ENCODE measurements at regions not wholly inside any gene's neighbourhood (a gene's known extent, or its start where the extent isn't known, plus 50 kb on each side); places are given as distances from the start of the nearest gene placed in this dataset.

DNA sequence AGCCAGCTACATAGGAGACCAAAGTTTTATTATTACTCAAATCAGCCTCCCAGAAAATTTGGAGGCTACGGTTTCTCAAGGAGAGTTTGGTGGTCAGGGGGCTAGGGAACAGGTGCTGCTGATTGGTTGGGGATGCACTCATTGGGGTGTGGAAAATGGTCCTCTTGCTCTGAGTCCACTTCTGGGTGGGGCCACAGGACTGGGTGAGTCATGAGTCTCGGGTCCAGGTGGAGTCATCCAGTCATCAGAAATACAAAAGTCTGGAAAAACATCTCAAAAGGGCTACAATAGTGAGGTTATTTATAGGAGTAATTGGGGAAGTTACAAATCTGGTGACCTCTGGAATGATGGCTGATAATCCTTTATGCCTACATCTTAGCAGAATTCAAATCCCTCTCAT is 54.3 kb upstream of the SLC22A16 start:
- peak in 1 of 2 experiments; percentile 10 for DNase-seq (ENCODE audit: low read depth in 1 of 2, low spot score in 2 of 2)
- ChIA-PET POLR2A (ENCODE audit: partially characterized antibody) (no interaction called here), CTCF (ENCODE audit: partially characterized antibody) (interaction anchor here (0.9 to 1.2 kb wide), 3 partner anchors 8 to 461 kb away, joined by 3 to 7 read pairs (median 3); no protein-coding TSS in a partner anchor)
- no peak overlapping the region for H2BK20ac ChIP-seq (ENCODE audit: low read length)
- WGBS, 2 experiments (ENCODE audit: extremely low coverage in 1 of 2, insufficient coverage in 1 of 2, insufficient read length in 1 of 2, insufficient replicate concordance in 2 of 2, low coverage in 1 of 2, low lambda C conversion rate in 2 of 2, missing lambda C conversion rate in 1 of 2), result 86% methylated on average over 2 of the region's 2 CpGs; no CpG with 5 or more reads in 1 of the 2 experiments
- no peak overlapping the region for H2AFZ ChIP-seq (ENCODE audit: low read length)
- no peak overlapping the region for H2AK5ac ChIP-seq (ENCODE audit: low read depth, low read length)
- peaks cover 0 to 2% (median 0%) of the 10 kb centered on the region in 4 experiments; a peak in 1 of 7 replicates for H3K4me1 ChIP-seq (replicated peaks in 1 of 4; ENCODE audit: control insufficient read depth in 3 of 4, insufficient read depth in 4 of 4, low read length in 3 of 4)
- no peak for FAIRE-seq
- no peaks in the 10 kb centered on the region for H3K79me1 ChIP-seq (ENCODE audit: low read depth, low read length)
- no peak overlapping the region for H3K18ac ChIP-seq (ENCODE audit: extremely low read depth, low read length)
- no peak overlapping the region for H2BK12ac ChIP-seq (ENCODE audit: low read depth, low read length)
- no peak overlapping the region for H3K9ac ChIP-seq (replicated peaks in 1 of 4; ENCODE audit: extremely low read depth in 1 of 4, low read depth in 3 of 4, low read length in 3 of 4)
- peaks cover 7% of the 10 kb centered on the region in 2 experiments for H3K9me3 ChIP-seq (ENCODE audit: insufficient read depth in 2 of 2, low read depth in 1 of 2, low read length in 1 of 2)
- H4K20me1 ChIP-seq (replicated peaks in 1 of 2; ENCODE audit: control insufficient read depth in 1 of 2, insufficient read depth in 2 of 2, low read length in 2 of 2), result no peaks in the 10 kb centered on the region
- no peak overlapping the region for H3K4ac ChIP-seq (replicated peaks; ENCODE audit: insufficient read length, low read depth, low read length)
- H2BK5ac ChIP-seq (ENCODE audit: low read depth, low read length), result no peak overlapping the region
- no peak overlapping the region for H4K5ac ChIP-seq (ENCODE audit: insufficient read length, low read depth, low read length)
- no peak overlapping the region for H3K23ac ChIP-seq (ENCODE audit: insufficient read length)
- H3K36me3 ChIP-seq (ENCODE audit: control insufficient read depth in 2 of 4, insufficient read depth in 4 of 4, low read length in 3 of 4), result no peaks in the 10 kb centered on the region
- no peak overlapping the region for H3K56ac ChIP-seq (replicated peaks; ENCODE audit: insufficient read length, low read depth, low read length)
- H3K4me3 ChIP-seq (ENCODE audit: extremely low read depth in 1 of 4, insufficient read depth in 2 of 4, low read depth in 3 of 4, low read length in 4 of 4), result no peak overlapping the region
- H2BK120ac ChIP-seq (replicated peaks; ENCODE audit: low read depth, low read length), result no peak overlapping the region
- no peak overlapping the region for H3K4me2 ChIP-seq (ENCODE audit: insufficient read depth in 1 of 2, low read depth in 2 of 2, low read length in 2 of 2)
- no peak overlapping the region for H3K27ac ChIP-seq (ENCODE audit: low read depth, low read length)
- no peak overlapping the region for H4K91ac ChIP-seq (replicated peaks; ENCODE audit: insufficient read length, low read length)
- no peaks in the 10 kb centered on the region for H3K27me3 ChIP-seq (replicated peaks in 1 of 4; ENCODE audit: control insufficient read depth in 3 of 4, extremely low read depth in 1 of 4, insufficient read depth in 3 of 4, low read length in 3 of 4)
- H4K8ac ChIP-seq (ENCODE audit: extremely low read depth, insufficient read depth, low read length), result no peak overlapping the region
- no peak overlapping the region for H2BK15ac ChIP-seq (ENCODE audit: low read length)
- H3K79me2 ChIP-seq (ENCODE audit: control insufficient read depth in 1 of 2, insufficient read depth in 2 of 2, low read length in 2 of 2), result no peaks in the 10 kb centered on the region
- no peak overlapping the region for H3K14ac ChIP-seq (ENCODE audit: insufficient read length)
- H3K23me2 ChIP-seq (ENCODE audit: low read depth, low read length), result no peaks in the 10 kb centered on the region
- no peak for TF ChIP-seq MAFK (IDR thresholded peaks at IDR 0.05; ENCODE audit: low read depth, low read length)
- no peak for TF ChIP-seq CBX5 (IDR thresholded peaks at IDR 0.05; ENCODE audit: low read depth, low read length)
- TF ChIP-seq, protein P1, sequence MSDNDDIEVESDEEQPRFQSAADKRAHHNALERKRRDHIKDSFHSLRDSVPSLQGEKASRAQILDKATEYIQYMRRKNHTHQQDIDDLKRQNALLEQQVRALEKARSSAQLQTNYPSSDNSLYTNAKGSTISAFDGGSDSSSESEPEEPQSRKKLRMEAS (IDR thresholded peaks at IDR 0.05), result no peak
- no peak for TF ChIP-seq KDM5A (IDR thresholded peaks at IDR 0.05; ENCODE audit: low read length)
- TF ChIP-seq, protein P2, sequence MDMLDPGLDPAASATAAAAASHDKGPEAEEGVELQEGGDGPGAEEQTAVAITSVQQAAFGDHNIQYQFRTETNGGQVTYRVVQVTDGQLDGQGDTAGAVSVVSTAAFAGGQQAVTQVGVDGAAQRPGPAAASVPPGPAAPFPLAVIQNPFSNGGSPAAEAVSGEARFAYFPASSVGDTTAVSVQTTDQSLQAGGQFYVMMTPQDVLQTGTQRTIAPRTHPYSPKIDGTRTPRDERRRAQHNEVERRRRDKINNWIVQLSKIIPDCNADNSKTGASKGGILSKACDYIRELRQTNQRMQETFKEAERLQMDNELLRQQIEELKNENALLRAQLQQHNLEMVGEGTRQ (IDR thresholded peaks at IDR 0.05; ENCODE audit: low read length), result no peak
- no peak for TF ChIP-seq SRF (IDR thresholded peaks at IDR 0.05; ENCODE audit: low read depth, low read length)
- TF ChIP-seq JUND (IDR thresholded peaks at IDR 0.05; ENCODE audit: low read length), result no peak
- no peak for TF ChIP-seq SP1 (IDR thresholded peaks at IDR 0.05; ENCODE audit: low read depth, low read length)
- TF ChIP-seq POLR2AphosphoS5 (IDR thresholded peaks at IDR 0.05; ENCODE audit: low read depth, low read length), result no peak
- no peak for TF ChIP-seq TEAD4 (IDR thresholded peaks at IDR 0.05; ENCODE audit: low read depth, low read length)
- no peak for TF ChIP-seq SAP30 (IDR thresholded peaks at IDR 0.05; ENCODE audit: insufficient read depth, insufficient replicate concordance, low read length)
- TF ChIP-seq SUZ12 (IDR thresholded peaks at IDR 0.05; ENCODE audit: low read length), result no peak
- TF ChIP-seq CHD2 (IDR thresholded peaks at IDR 0.05; ENCODE audit: low read length), result no peak
- no peak for TF ChIP-seq ASH2L (IDR thresholded peaks at IDR 0.05; ENCODE audit: low read length)
- TF ChIP-seq ZNF274 (IDR thresholded peaks at IDR 0.05; ENCODE audit: borderline replicate concordance, extremely low read depth, low read length), result no peak

Measured in H1 (cell line).